A204.1 (cell line): ENCODE measurements at regions not wholly inside any gene's neighbourhood (a gene's known extent, or its start where the extent isn't known, plus 50 kb on each side); places are given as distances from the start of the nearest gene placed in this dataset.

Experiments
- FAIRE-seq: peaks from 2 replicates; lab custom pipeline; 2012; peaks lifted over from hg19 to GRCh38; lab: Jason Lieb, UNC

GRCh38 chr1:239008568-239008967 lies 377.8 kb upstream of the CHRM3 start:
- FAIRE-seq = peak; percentile 80

DNA sequence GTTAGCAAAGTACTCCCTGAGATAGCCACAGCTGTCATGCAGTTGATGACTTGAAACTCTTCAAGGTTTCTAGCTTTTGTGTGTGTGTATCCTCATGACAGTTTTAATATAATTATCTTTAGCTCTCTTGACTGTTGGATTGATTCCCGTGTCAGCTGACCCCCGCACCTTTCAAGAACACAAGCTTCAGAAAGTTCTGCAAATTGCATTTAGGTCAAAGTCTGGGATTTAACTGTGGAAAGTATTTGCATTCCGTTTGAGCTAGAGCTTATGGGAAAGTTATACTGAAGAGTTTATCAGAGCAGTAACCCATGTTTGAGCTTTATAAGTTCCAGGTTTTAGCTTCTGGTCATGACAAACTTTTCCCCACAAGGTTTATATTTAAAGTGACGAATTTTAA lies 380.1 kb upstream of the CHRM3 start:
- no peak for FAIRE-seq

GRCh38 chr1:238999944-239000343 lies 386.4 kb upstream of the CHRM3 start:
- no peak for FAIRE-seq

DNA sequence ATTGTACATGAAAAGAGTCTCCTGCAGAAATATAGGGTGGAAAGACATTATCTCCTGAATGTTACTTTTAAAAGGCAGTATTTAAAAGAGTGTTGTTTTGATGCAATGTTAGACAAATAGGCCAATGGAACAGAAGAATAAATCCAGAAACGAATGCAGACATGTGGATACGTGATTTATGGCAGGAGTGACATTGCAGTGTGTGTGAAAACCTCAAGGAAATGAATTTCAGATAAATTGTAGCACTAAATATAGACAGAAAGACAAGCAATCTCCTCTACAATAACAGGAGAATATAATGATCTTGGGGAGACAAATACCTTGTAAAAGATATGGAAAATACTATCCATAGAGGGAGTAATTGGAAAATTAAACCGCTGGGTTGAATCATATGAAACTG lies 387.8 kb upstream of the CHRM3 start:
- no peak for FAIRE-seq

DNA sequence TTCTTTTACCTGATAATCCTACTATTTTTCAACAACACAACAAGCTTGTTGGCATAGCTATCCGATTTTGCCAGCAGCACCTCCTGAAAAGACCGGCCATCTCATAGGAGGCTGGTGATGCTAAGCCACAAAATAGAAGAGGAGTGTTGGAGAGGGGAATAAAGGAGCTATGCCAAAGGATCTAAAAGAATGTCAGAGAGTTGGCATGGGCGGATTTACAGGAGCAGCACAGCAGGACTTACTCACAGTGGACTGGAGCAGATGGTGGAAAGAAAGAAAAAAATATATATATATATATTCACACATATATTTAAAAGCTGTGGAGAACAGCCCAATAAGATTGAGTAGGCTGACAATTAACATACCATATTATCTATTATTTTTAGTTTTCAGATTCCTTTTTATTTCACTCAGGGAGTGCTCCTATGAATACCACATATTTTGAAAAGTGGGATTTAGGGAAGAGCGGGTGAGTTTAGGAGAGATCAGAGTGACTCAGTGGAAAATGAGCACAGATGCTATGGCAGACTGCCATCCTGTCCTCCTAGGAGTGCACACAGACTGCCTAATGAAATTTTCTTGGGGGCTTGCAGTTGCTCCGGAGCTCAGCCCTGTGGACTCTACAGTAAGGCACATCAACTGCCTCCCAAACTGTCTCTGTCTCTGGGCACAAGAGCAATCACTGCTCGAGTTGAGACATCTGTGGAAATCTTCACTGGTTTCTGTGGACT lies 394.4 kb upstream of the CHRM3 start:
- FAIRE-seq = no peak

- no peak for FAIRE-seq
Observed at GRCh38 chr1:238985312-238985711, 401.1 kb upstream of the CHRM3 start.

DNA sequence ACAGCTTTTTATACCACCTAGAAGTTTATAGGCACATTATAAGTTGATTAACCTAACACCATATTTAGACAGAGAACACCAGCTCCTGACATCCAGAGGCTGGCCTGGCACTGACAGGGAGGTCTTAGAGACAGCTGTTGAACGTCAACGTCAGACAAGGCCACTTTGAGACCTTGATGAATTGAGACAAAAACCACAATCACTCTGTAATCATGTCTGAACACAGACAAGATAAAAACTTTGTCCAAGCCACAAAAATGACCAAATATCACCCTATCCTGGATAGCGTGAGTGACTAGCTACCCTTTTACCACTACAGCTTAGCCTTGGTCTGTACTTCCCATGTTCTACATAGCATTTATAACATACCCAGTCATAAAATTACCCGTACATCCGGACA lies 403.6 kb upstream of the CHRM3 start:
- FAIRE-seq = no peak

DNA sequence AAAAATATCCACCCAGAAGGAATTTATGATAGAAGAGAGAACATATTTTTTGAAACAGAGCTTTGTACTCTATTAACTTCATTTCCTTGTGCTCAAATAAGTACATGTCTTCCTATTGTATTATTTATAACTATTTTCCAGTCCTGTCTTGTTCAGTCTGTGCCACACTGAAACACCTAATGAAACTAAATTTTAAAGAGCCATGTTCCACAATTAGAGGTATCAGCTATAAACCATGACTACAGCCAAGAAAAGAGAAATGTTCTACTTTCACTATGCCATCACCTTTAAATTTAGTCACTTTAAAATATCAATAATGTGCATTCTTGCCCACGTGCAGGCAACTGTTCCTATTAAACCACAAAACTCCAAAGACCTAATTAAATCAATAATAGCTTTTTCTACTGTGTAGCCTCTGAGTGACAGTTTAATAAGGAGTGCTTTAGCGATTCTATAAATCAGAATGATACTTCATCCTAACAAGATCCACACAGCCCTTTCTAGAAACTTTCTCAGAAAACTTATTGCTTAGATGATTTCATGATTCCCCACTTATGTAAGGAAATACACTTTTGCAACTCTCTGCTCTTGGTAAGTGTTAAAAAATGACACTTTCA lies 404.9 kb upstream of the CHRM3 start:
- FAIRE-seq = peak; percentile 16

DNA sequence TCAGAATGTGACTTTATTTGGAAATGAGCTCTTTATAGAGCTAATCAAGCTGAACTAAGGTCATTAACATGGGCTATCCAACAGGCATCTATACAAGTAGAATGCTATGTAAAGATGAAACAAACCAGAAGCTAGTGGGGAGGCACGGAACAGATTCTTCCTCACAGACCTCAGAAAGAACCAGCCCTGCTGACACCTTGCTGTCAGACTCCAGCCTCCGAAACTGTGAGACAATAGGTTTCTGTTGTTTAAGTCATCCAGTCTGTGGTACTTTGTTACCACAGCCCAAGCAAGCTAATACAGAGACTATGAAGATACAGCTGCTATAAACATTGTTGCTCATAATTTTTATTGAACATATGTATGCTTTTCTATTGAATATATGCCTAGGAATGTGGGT lies 406.3 kb upstream of the CHRM3 start:
- FAIRE-seq = no peak

- no peak for FAIRE-seq
Observed at GRCh38 chr1:238964631-238965030, 421.7 kb upstream of the CHRM3 start.

DNA sequence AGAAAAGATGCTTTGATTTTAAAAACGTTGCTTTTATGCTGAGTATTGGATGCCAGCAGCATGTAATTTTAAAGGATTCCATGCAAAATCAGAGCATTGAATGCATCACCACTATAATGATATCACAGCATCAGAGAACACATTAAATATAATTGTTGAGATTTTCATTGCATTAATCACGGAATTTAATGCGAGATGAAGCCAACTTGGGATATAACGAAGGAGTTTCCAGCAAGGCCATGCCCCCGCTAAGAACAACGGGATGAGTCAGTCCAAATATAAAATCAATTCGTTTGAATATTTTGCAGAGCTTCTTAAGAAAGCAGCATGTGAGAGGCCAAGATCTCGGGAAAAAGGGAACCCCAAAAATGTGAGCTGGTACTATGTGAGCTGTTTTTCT lies 423.4 kb upstream of the CHRM3 start:
- FAIRE-seq = no peak

GRCh38 chr1:238961790-238962189 lies 424.6 kb upstream of the CHRM3 start:
- no peak for FAIRE-seq

DNA sequence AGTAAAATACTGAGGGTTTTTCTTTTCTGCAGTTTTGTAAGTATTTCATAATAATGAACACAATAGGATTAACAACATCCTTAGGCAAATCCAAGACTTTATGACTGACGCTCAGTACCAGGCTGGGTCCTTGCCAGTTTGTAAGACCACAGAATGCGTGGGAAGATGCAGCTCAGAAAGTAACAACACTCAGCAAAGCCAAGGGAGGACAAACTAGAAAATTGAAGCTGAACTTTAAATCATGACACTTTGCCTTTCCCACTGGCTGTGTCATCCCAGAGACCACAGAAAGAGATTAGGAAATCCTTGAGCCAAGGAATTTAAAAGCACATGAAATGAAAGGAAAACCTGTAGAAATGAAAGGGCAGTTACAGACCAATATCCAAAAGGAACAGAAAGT lies 426.3 kb upstream of the CHRM3 start:
- FAIRE-seq = no peak

DNA sequence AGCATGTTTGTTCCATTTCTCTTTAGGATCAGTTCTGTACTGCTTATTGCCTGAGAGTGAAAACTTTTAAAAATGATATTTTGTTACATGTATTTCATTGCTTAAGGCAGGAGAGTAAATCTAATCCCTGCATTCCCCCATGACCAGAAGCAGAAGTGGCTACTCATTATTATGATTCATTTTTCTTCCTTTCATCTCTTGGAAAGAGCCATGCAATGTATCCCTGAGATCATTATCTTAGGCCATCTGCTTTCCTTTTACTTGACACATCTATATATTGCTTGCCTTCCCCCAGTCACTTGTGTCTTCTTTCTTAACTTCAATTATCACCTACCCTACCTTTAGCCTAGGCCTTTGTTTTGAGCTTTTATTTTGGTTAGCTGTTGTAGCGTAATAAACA lies 430.4 kb upstream of the CHRM3 start:
- no peak for FAIRE-seq

DNA sequence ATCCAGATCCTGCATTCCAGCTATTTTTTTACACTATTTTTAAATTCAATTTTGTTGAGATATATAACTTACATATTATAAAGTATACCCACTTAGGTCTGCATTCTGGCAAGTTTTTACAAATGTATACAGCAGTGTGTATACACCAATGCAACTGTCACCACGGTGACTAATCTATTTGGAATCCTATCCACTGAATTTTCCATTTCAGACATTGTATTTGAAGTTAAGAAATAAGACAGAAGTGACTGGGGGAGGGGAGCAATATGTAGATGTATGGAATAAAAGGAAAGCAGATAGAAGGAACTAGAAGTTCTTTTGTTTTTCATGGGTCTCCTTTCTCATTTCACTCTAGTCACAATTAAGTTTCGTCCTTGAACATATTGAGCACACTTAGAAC lies 431.5 kb upstream of the CHRM3 start:
- no peak for FAIRE-seq

- FAIRE-seq = peak; percentile 54
Observed at GRCh38 chr1:238953448-238954010, 432.8 kb upstream of the CHRM3 start.

DNA sequence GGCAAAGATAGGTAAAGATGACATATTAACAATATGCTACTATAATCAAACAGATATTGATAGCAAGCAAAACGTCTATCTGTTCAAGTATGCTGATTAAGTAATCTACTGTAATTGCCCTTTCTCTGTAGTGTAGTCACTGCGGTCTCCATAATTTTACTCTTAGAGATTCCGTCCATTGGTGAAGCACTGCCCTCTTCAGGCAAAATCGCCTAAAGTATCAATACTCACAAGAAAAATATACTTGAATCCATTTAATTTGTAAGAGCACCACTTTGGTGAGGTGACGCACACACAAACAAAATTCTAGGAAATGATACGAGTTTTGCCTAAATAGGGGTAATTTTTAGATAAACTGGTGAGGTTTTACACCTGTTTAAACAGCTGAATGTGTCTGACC lies 434.6 kb upstream of the CHRM3 start:
- FAIRE-seq = peak; percentile 94

- peak; percentile 86 for FAIRE-seq
Observed at GRCh38 chr1:238950784-238951183, 435.6 kb upstream of the CHRM3 start.

DNA sequence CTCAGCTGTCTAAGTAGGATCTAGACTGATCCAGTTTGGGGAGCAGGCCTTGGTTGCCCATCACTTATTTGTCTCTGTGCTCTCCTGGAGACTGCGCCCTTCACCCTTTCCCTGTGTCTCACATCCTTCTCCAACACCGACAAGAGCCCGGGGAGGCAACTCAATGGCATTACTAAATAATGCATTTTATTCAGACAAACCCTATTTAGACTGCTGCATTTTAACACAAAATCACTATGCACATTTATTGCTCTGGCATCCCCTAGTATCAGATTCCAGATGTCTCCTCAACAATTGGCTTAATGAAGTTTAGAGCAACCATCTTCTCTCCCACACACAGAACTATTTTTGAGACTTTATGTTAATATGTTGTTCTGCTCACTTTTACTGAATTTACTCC lies 436.4 kb upstream of the CHRM3 start:
- FAIRE-seq = no peak

- FAIRE-seq = no peak
Observed at GRCh38 chr1:238944028-238944427, 442.3 kb upstream of the CHRM3 start.

DNA sequence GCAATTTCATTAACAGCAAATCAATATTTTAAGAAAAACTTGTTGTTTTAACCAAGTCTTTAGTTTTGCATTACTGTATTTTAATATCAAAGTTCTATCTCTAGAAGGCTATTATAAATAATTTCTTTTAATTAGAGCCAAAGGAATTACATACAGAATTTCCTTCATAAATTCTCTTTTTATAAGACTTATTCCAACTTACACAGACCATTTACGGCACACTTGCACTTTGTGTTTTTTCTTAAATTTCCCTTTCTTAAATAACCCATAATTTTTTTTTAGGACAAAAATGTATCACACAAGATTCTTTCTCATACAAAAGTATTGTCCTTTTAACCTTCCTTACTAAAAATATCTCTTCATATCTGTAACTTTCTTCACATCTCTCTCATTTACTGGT lies 458.5 kb upstream of the CHRM3 start:
- no peak for FAIRE-seq

DNA sequence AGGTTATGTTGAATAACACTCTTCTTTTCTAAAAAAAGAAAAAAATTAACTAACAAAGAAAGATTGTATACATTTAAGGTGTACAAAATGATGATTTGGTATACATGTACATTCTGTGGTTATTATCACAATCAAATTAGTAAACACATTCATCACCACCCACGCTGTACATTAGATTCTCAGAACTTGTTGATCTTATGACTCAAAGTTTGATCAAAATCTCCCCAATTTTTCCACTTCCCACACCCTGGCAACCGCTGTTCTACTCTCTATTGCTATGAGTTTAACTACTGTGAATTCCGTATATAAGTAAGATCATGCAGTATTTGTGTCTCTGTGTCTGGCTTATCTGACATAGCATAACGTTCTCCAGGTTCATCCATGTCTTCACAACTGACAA lies 469.5 kb upstream of the CHRM3 start:
- FAIRE-seq = no peak

DNA sequence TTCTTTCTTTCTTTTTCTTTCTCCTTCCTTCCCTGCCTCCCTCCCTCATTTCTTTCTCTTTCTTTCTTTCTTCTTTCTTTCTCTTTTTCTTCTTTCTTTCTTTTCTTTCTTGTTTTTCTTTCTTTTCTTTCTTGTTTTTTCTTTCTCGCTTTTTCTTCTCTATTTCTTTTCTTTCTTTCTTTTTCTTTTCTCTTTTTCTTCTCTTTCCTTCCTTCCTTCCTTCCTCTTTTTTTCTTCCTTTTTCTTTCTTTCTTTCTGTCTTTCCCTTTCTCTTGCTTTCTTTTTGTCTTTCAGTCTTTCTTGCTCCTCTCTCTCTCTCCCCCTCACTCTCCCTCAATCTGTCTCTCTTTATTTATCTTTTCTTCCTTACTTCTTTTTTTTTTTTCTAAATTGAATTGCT lies 472.0 kb upstream of the CHRM3 start:
- FAIRE-seq = no peak

DNA sequence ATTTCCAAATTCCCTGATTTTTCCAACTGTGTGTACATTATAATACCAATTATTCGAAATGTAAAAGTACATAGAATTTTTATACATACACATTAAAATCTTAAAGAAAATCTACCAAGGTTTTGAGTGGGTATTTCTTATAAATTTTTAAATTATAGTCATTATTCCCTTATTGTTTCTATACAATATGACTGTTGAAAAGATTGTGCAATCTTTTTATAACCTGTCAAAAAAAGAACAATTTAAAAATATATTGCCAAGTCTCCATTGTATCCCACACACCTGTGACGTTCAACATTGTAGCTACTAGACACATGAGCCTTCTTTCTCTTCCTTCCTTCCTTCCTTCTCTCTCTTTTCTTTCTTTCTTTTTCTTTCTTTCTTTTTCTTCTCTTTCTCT lies 473.2 kb upstream of the CHRM3 start:
- peak; percentile 59 for FAIRE-seq
